HL-60 (cell line): ENCODE measurements at regions not wholly inside any gene's neighbourhood (a gene's known extent, or its start where the extent isn't known, plus 50 kb on each side); places are given as distances from the start of the nearest gene placed in this dataset.

ENCODE experiments used
- GABPA ChIP-seq: IDR thresholded peaks from 2 replicates; pipeline ENCODE4 v1.6.1; 2012; ENCODE audit warnings: low read depth
- POLR2AphosphoS5 ChIP-seq: IDR thresholded peaks from 2 replicates; pipeline ENCODE4 v1.6.1; 2012; ENCODE audit warnings: low read depth
- SPI1 ChIP-seq: IDR thresholded peaks from 2 replicates; pipeline ENCODE4 v1.6.1; 2012; ENCODE audit warnings: low read depth, mild to moderate bottlenecking, borderline replicate concordance
- TF ChIP-seq, protein P1 (sequence below): IDR thresholded peaks from one replicate; pipeline ENCODE4 v1.5.1; 2011; ENCODE audit warnings: low read length, control low read depth, inconsistent platforms; ENCODE audit not compliant: insufficient read depth
- TF ChIP-seq, protein P2 (sequence below): IDR thresholded peaks from 2 replicates; pipeline ENCODE4 v1.6.1; 2012; ENCODE audit warnings: low read depth; ENCODE audit not compliant: insufficient replicate concordance

GRCh38 chr2:10185046-10185445 lies 62.5 kb downstream of the RRM2 start:
- TF ChIP-seq POLR2AphosphoS5 (no peak), SPI1 (no peak), GABPA (no peak)
- TF ChIP-seq, protein P1, sequence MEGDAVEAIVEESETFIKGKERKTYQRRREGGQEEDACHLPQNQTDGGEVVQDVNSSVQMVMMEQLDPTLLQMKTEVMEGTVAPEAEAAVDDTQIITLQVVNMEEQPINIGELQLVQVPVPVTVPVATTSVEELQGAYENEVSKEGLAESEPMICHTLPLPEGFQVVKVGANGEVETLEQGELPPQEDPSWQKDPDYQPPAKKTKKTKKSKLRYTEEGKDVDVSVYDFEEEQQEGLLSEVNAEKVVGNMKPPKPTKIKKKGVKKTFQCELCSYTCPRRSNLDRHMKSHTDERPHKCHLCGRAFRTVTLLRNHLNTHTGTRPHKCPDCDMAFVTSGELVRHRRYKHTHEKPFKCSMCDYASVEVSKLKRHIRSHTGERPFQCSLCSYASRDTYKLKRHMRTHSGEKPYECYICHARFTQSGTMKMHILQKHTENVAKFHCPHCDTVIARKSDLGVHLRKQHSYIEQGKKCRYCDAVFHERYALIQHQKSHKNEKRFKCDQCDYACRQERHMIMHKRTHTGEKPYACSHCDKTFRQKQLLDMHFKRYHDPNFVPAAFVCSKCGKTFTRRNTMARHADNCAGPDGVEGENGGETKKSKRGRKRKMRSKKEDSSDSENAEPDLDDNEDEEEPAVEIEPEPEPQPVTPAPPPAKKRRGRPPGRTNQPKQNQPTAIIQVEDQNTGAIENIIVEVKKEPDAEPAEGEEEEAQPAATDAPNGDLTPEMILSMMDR, result no peak
- TF ChIP-seq, protein P2, sequence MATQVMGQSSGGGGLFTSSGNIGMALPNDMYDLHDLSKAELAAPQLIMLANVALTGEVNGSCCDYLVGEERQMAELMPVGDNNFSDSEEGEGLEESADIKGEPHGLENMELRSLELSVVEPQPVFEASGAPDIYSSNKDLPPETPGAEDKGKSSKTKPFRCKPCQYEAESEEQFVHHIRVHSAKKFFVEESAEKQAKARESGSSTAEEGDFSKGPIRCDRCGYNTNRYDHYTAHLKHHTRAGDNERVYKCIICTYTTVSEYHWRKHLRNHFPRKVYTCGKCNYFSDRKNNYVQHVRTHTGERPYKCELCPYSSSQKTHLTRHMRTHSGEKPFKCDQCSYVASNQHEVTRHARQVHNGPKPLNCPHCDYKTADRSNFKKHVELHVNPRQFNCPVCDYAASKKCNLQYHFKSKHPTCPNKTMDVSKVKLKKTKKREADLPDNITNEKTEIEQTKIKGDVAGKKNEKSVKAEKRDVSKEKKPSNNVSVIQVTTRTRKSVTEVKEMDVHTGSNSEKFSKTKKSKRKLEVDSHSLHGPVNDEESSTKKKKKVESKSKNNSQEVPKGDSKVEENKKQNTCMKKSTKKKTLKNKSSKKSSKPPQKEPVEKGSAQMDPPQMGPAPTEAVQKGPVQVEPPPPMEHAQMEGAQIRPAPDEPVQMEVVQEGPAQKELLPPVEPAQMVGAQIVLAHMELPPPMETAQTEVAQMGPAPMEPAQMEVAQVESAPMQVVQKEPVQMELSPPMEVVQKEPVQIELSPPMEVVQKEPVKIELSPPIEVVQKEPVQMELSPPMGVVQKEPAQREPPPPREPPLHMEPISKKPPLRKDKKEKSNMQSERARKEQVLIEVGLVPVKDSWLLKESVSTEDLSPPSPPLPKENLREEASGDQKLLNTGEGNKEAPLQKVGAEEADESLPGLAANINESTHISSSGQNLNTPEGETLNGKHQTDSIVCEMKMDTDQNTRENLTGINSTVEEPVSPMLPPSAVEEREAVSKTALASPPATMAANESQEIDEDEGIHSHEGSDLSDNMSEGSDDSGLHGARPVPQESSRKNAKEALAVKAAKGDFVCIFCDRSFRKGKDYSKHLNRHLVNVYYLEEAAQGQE, result no peak
